ENCODE measurements at regions not wholly inside any gene's neighbourhood (a gene's known extent, or its start where the extent isn't known, plus 50 kb on each side); places are given as distances from the start of the nearest gene placed in this dataset.

GRCh38 chr13:30020726-30021312, 170.4 kb upstream of the UBL3 start:
- no peak for TF ChIP-seq POLR2A (IDR thresholded peaks at IDR 0.05)
- TF ChIP-seq, protein P1, sequence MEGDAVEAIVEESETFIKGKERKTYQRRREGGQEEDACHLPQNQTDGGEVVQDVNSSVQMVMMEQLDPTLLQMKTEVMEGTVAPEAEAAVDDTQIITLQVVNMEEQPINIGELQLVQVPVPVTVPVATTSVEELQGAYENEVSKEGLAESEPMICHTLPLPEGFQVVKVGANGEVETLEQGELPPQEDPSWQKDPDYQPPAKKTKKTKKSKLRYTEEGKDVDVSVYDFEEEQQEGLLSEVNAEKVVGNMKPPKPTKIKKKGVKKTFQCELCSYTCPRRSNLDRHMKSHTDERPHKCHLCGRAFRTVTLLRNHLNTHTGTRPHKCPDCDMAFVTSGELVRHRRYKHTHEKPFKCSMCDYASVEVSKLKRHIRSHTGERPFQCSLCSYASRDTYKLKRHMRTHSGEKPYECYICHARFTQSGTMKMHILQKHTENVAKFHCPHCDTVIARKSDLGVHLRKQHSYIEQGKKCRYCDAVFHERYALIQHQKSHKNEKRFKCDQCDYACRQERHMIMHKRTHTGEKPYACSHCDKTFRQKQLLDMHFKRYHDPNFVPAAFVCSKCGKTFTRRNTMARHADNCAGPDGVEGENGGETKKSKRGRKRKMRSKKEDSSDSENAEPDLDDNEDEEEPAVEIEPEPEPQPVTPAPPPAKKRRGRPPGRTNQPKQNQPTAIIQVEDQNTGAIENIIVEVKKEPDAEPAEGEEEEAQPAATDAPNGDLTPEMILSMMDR (IDR thresholded peaks at IDR 0.05): no peak
